ENCODE measurements at regions not wholly inside any gene's neighbourhood (a gene's known extent, or its start where the extent isn't known, plus 50 kb on each side); places are given as distances from the start of the nearest gene placed in this dataset.
A peak's percentile ranks its signal among the peaks of the same experiment; 100 is the strongest.

- peak overlapping the region in 1 of 3 donors; percentile 83 for H3K27ac Mint-ChIP-seq
- peaks cover 20% of the 10 kb centered on the region for H3K36me3 Mint-ChIP-seq
- H3K9me3 Mint-ChIP-seq = peaks cover 0 to 5% (median 2%) of the 10 kb centered on the region in 3 donors
- peaks cover 39 to 49% (median 45%) of the 10 kb centered on the region in 3 donors for H3K4me1 Mint-ChIP-seq
- H3K4me3 Mint-ChIP-seq = peak overlapping the region; percentile 90 to 96 (median 95)
- H3K27me3 Mint-ChIP-seq = no peaks in the 10 kb centered on the region
Measured at GRCh38 chr4:163610648-163611047, 116.2 kb downstream of the TMA16 start.

- no peaks in the 10 kb centered on the region for H3K27me3 Mint-ChIP-seq
- H3K36me3 Mint-ChIP-seq = peaks cover 20% of the 10 kb centered on the region
- peaks cover 40 to 49% (median 42%) of the 10 kb centered on the region in 3 donors for H3K4me1 Mint-ChIP-seq
- peaks cover 0 to 5% (median 2%) of the 10 kb centered on the region in 3 donors for H3K9me3 Mint-ChIP-seq
- H3K27ac Mint-ChIP-seq = peak overlapping the region; percentile 83 to 94 (median 93)
- peak overlapping the region; percentile 90 to 96 (median 95) for H3K4me3 Mint-ChIP-seq
Measured at GRCh38 chr4:163611182-163611581, 116.7 kb downstream of the TMA16 start.

GRCh38 chr4:163611784-163612445, 117.4 kb downstream of the TMA16 start:
- Mint-ChIP-seq H3K36me3 (peaks cover 20% of the 10 kb centered on the region), H3K27me3 (no peaks in the 10 kb centered on the region), H3K4me1 (peaks cover 34 to 46% (median 34%) of the 10 kb centered on the region in 3 donors), H3K4me3 (peak overlapping the region; percentile 90 to 96 (median 95)), H3K27ac (peak overlapping the region; percentile 83 to 94 (median 93)), H3K9me3 (peaks cover 0 to 5% (median 2%) of the 10 kb centered on the region in 3 donors)

- Mint-ChIP-seq H3K36me3 (peaks cover 16% of the 10 kb centered on the region), H3K4me1 (peaks cover 27 to 41% (median 28%) of the 10 kb centered on the region in 3 donors), H3K4me3 (peak overlapping the region; percentile 90 to 96 (median 95))
Measured at GRCh38 chr4:163612762-163613161, 118.3 kb downstream of the TMA16 start.

GRCh38 chr4:163613383-163613782, 118.9 kb downstream of the TMA16 start:
- Mint-ChIP-seq H3K36me3 (peaks cover 16% of the 10 kb centered on the region), H3K9me3 (peaks cover 0 to 5% (median 2%) of the 10 kb centered on the region in 3 donors), H3K4me1 (peaks cover 21 to 39% (median 27%) of the 10 kb centered on the region in 3 donors), H3K4me3 (peak overlapping the region; percentile 90 to 96 (median 95)), H3K27ac (peak overlapping the region; percentile 69 to 93 (median 83)), H3K27me3 (no peaks in the 10 kb centered on the region)

More at GRCh38 chr4:163612762-163613161, 118.3 kb downstream of the TMA16 start:
- Mint-ChIP-seq H3K27me3 (no peaks in the 10 kb centered on the region), H3K9me3 (peaks cover 0 to 5% (median 2%) of the 10 kb centered on the region in 3 donors), H3K27ac (peak overlapping the region; percentile 83 to 94 (median 93))

GRCh38 chr4:163614866-163615265, 120.4 kb downstream of the TMA16 start:
- peak overlapping the region in 2 of 4 donors; percentile 1 to 94 for H3K4me3 Mint-ChIP-seq
- H3K9me3 Mint-ChIP-seq = peaks cover 0 to 5% (median 4%) of the 10 kb centered on the region in 3 donors
- H3K27me3 Mint-ChIP-seq = no peaks in the 10 kb centered on the region
- H3K36me3 Mint-ChIP-seq = peaks cover 10% of the 10 kb centered on the region
- peak overlapping the region in 2 of 3 donors; percentile 45 to 91 for H3K27ac Mint-ChIP-seq
- H3K4me1 Mint-ChIP-seq = peaks cover 17 to 34% (median 23%) of the 10 kb centered on the region in 3 donors

- H3K36me3 Mint-ChIP-seq = peaks cover 2% of the 10 kb centered on the region
Measured at GRCh38 chr4:163618845-163619244, 124.4 kb downstream of the TMA16 start.

GRCh38 chr4:163620738-163621137, 126.2 kb downstream of the TMA16 start:
- H3K36me3 Mint-ChIP-seq = peaks cover 2% of the 10 kb centered on the region
- no peak overlapping the region for H3K27ac Mint-ChIP-seq
- peaks cover 0 to 2% (median 0%) of the 10 kb centered on the region in 3 donors for H3K9me3 Mint-ChIP-seq
- peaks cover 7 to 23% (median 15%) of the 10 kb centered on the region in 3 donors for H3K4me1 Mint-ChIP-seq
- H3K27me3 Mint-ChIP-seq = no peaks in the 10 kb centered on the region
- H3K4me3 Mint-ChIP-seq = no peak overlapping the region

More at GRCh38 chr4:163618845-163619244, 124.4 kb downstream of the TMA16 start:
- Mint-ChIP-seq H3K27ac (no peak overlapping the region), H3K27me3 (no peaks in the 10 kb centered on the region), H3K4me1 (peaks cover 17 to 36% (median 22%) of the 10 kb centered on the region in 3 donors), H3K4me3 (peak overlapping the region in 1 of 4 donors; percentile 34), H3K9me3 (peaks cover 0 to 5% (median 2%) of the 10 kb centered on the region in 3 donors)

- Mint-ChIP-seq H3K4me3 (no peak overlapping the region), H3K36me3 (peaks cover 2% of the 10 kb centered on the region), H3K9me3 (peaks cover 0 to 2% (median 0%) of the 10 kb centered on the region in 3 donors), H3K4me1 (peaks cover 4 to 16% (median 15%) of the 10 kb centered on the region in 3 donors), H3K27me3 (no peaks in the 10 kb centered on the region), H3K27ac (no peak overlapping the region)
Measured at GRCh38 chr4:163621821-163622220, 127.3 kb downstream of the TMA16 start.

GRCh38 chr4:163622379-163623035, 128.0 kb downstream of the TMA16 start:
- H3K27ac Mint-ChIP-seq = no peak overlapping the region
- H3K36me3 Mint-ChIP-seq = peaks cover 2% of the 10 kb centered on the region
- peaks cover 0 to 2% (median 0%) of the 10 kb centered on the region in 3 donors for H3K9me3 Mint-ChIP-seq
- no peaks in the 10 kb centered on the region for H3K27me3 Mint-ChIP-seq
- peaks cover 4 to 16% (median 15%) of the 10 kb centered on the region in 3 donors for H3K4me1 Mint-ChIP-seq
- no peak overlapping the region for H3K4me3 Mint-ChIP-seq

- no peak overlapping the region for H3K4me3 Mint-ChIP-seq
- no peak overlapping the region for H3K27ac Mint-ChIP-seq
- H3K4me1 Mint-ChIP-seq = peaks cover 0 to 15% (median 15%) of the 10 kb centered on the region in 3 donors
- no peaks in the 10 kb centered on the region for H3K36me3 Mint-ChIP-seq
- H3K27me3 Mint-ChIP-seq = no peaks in the 10 kb centered on the region
- peaks cover 0 to 2% (median 0%) of the 10 kb centered on the region in 3 donors for H3K9me3 Mint-ChIP-seq
Measured at GRCh38 chr4:163623787-163624186, 129.3 kb downstream of the TMA16 start.

GRCh38 chr4:163624727-163625126, 130.2 kb downstream of the TMA16 start:
- no peak overlapping the region for H3K27ac Mint-ChIP-seq
- peaks cover 0 to 15% (median 11%) of the 10 kb centered on the region in 3 donors for H3K4me1 Mint-ChIP-seq
- H3K36me3 Mint-ChIP-seq = no peaks in the 10 kb centered on the region
- H3K9me3 Mint-ChIP-seq = no peaks in the 10 kb centered on the region
- no peaks in the 10 kb centered on the region for H3K27me3 Mint-ChIP-seq
- H3K4me3 Mint-ChIP-seq = no peak overlapping the region

GRCh38 chr4:163631288-163631687, 136.8 kb downstream of the TMA16 start:
- H3K4me3 Mint-ChIP-seq = no peak overlapping the region
- peaks cover 0 to 2% (median 0%) of the 10 kb centered on the region in 3 donors for H3K4me1 Mint-ChIP-seq
- no peaks in the 10 kb centered on the region for H3K36me3 Mint-ChIP-seq
- no peaks in the 10 kb centered on the region for H3K27me3 Mint-ChIP-seq
- no peak overlapping the region for H3K27ac Mint-ChIP-seq
- peaks cover 0 to 3% (median 0%) of the 10 kb centered on the region in 3 donors for H3K9me3 Mint-ChIP-seq

- no peak overlapping the region for H3K27ac Mint-ChIP-seq
- no peaks in the 10 kb centered on the region for H3K9me3 Mint-ChIP-seq
- H3K36me3 Mint-ChIP-seq = no peaks in the 10 kb centered on the region
- no peak overlapping the region for H3K4me3 Mint-ChIP-seq
- H3K27me3 Mint-ChIP-seq = no peaks in the 10 kb centered on the region
- peaks cover 0 to 7% (median 3%) of the 10 kb centered on the region in 3 donors for H3K4me1 Mint-ChIP-seq
Measured at GRCh38 chr4:163638909-163639308, 144.4 kb downstream of the TMA16 start.

GRCh38 chr4:163649557-163650091, 155.1 kb downstream of the TMA16 start:
- Mint-ChIP-seq H3K9me3 (peaks cover 0 to 17% (median 5%) of the 10 kb centered on the region in 3 donors), H3K27ac (no peak overlapping the region)

More at GRCh38 chr4:163649557-163650091, 155.1 kb downstream of the TMA16 start:
- H3K27me3 Mint-ChIP-seq = no peaks in the 10 kb centered on the region
- H3K4me1 Mint-ChIP-seq = no peaks in the 10 kb centered on the region
- no peak overlapping the region for H3K4me3 Mint-ChIP-seq
- H3K36me3 Mint-ChIP-seq = peaks cover 4% of the 10 kb centered on the region
